GM12878 (cell line): ENCODE measurements at regions not wholly inside any gene's neighbourhood (a gene's known extent, or its start where the extent isn't known, plus 50 kb on each side); places are given as distances from the start of the nearest gene placed in this dataset.

ENCODE experiments used
- ATAC-seq: fragments of 200-7000 bp; cut with Tn5 transposase; 3 replicates; pipeline ENCODE4 v1.9.1; 2020; ENCODE audit warnings: mild to moderate bottlenecking, moderate library complexity
- BruUV-seq: library from RNA; stranded (reverse); fragments of 400-500 nt; replicated peaks from 2 replicates; lab custom pipeline; 2021; lab: Mats Ljungman, UMichigan
- CTCF ChIA-PET: fragments of 300-600 bp; sonication (Branson Sonifier 250); formaldehyde crosslinking; extraction: SDS; loops from one replicate; lab custom pipeline; 2021; ENCODE audit warnings: inconsistent platforms; lab: Yijun Ruan, JAX
- POLR2A ChIA-PET: fragments of 350-600 bp; formaldehyde crosslinking; extraction: SDS; loops from one replicate; lab custom pipeline; 2021; ENCODE audit warnings: inconsistent platforms; lab: Charles Lee
- RAD21 ChIA-PET: fragments of 300-600 bp; sonication (Branson Sonifier 250); formaldehyde crosslinking; loops from one replicate; lab custom pipeline; 2023; ENCODE audit warnings: antibody characterized with exemption; ENCODE audit not compliant: unreplicated experiment; lab: Charles Lee
- SMC1A ChIA-PET: fragments of 300-600 bp; sonication (Branson Sonifier 250); formaldehyde crosslinking; loops from one replicate; lab custom pipeline; 2023; ENCODE audit not compliant: unreplicated experiment, uncharacterized antibody; lab: Charles Lee
- DNase-seq: peaks from one replicate; pipeline ENCODE4 v3.0.0-alpha.2; 2011; ENCODE audit warnings: low read depth, low spot score
- FAIRE-seq: peaks from 3 replicates; lab custom pipeline; 2011; peaks lifted over from hg19 to GRCh38; lab: Jason Lieb, UNC
- H2AFZ ChIP-seq: 2 replicates; pipeline ENCODE4 v1.6.0; 2011; ENCODE audit warnings: low read depth, low read length, control low read depth; ENCODE audit not compliant: control insufficient read depth
- H3K27ac ChIP-seq: 2 replicates; pipeline ENCODE4 v1.5.1; 2011; ENCODE audit warnings: control low read depth; ENCODE audit not compliant: control insufficient read depth, insufficient read depth
- H3K27me3 ChIP-seq, 2 experiments: replicated peaks in 1 of 2; 2 replicates each; pipeline versions ENCODE4 v1.6.0 to v1.6.1; 2011; ENCODE audit warnings: low read length in 1 of 2; ENCODE audit not compliant: control insufficient read depth in 2 of 2, insufficient read depth in 2 of 2
- H3K36me3 ChIP-seq, 2 experiments: 2 replicates each; pipeline ENCODE4 v1.5.1; 2011; ENCODE audit warnings: low read length in 1 of 2; ENCODE audit not compliant: control insufficient read depth in 2 of 2, insufficient read depth in 2 of 2
- H3K4me1 ChIP-seq: 2 replicates; pipeline ENCODE4 v1.6.1; 2011; ENCODE audit warnings: mild to moderate bottlenecking, low read length, moderate library complexity, mixed read lengths; ENCODE audit not compliant: control insufficient read depth, insufficient read depth
- H3K4me2 ChIP-seq: 2 replicates; pipeline ENCODE4 v1.6.0; 2011; ENCODE audit warnings: control low read depth; ENCODE audit not compliant: control insufficient read depth, insufficient read depth
- H3K4me3 ChIP-seq: fragments of 200-600 bp; sonication (generic); 2 replicates; pipeline ENCODE4 v1.5.1; 2016
- H3K79me2 ChIP-seq: 2 replicates; pipeline ENCODE4 v1.6.0; 2011; ENCODE audit warnings: low read length; ENCODE audit not compliant: control insufficient read depth, insufficient read depth
- H3K9ac ChIP-seq: 2 replicates; pipeline ENCODE4 v1.8.0; 2011; ENCODE audit warnings: low read length, control low read depth, mixed read lengths; ENCODE audit not compliant: control insufficient read depth, insufficient read depth
- H3K9me3 ChIP-seq: replicated peaks from 3 replicates; pipeline ENCODE4 v1.5.1; 2011; ENCODE audit warnings: mild to moderate bottlenecking, low read length; ENCODE audit not compliant: control insufficient read depth, insufficient read depth
- H4K20me1 ChIP-seq: 2 replicates; pipeline ENCODE4 v1.6.0; 2011; ENCODE audit not compliant: control insufficient read depth, insufficient read depth
- BCLAF1 ChIP-seq: fragments of 450-650 bp; IDR thresholded peaks from 2 replicates; pipeline ENCODE4 v1.6.1; 2017; ENCODE audit warnings: antibody characterized with exemption, mild to moderate bottlenecking, moderate library complexity
- GATAD2B ChIP-seq: fragments of 450-650 bp; conservative IDR thresholded peaks from 2 replicates; pipeline ENCODE4 v1.6.1; 2017; ENCODE audit warnings: low read depth, mild to moderate bottlenecking, moderate library complexity
- IKZF1 ChIP-seq: fragments of 450-650 bp; conservative IDR thresholded peaks from 2 replicates; pipeline ENCODE4 v1.6.1; 2017; ENCODE audit warnings: antibody characterized with exemption, mild to moderate bottlenecking
- IRF3 ChIP-seq: fragments of 450-650 bp; IDR thresholded peaks from 2 replicates; pipeline ENCODE4 v1.6.1; 2014; ENCODE audit warnings: mild to moderate bottlenecking
- IRF5 ChIP-seq: fragments of 450-650 bp; IDR thresholded peaks from 2 replicates; pipeline ENCODE4 v1.6.1; 2017; ENCODE audit warnings: borderline replicate concordance
- KDM1A ChIP-seq: fragments of 200-600 bp; sonication (generic); IDR thresholded peaks from 2 replicates; pipeline ENCODE4 v1.6.1; 2016; ENCODE audit warnings: borderline replicate concordance
- MTA2 ChIP-seq: fragments of 450-650 bp; IDR thresholded peaks from 2 replicates; pipeline ENCODE4 v1.6.1; 2016; ENCODE audit warnings: low read depth, mild to moderate bottlenecking, moderate library complexity
- RAD21 ChIP-seq: IDR thresholded peaks from 2 replicates; pipeline ENCODE4 v1.6.1; 2011; ENCODE audit warnings: mild to moderate bottlenecking, low read depth, low read length, moderate library complexity; ENCODE audit not compliant: insufficient read depth
- RBBP5 ChIP-seq: fragments of 200-600 bp; sonication (generic); conservative IDR thresholded peaks from 2 replicates; pipeline ENCODE4 v1.6.1; 2016
- STAT1 ChIP-seq: fragments of 450-650 bp; conservative IDR thresholded peaks from 2 replicates; pipeline ENCODE4 v1.6.1; 2014; ENCODE audit warnings: antibody characterized with exemption, mild to moderate bottlenecking
- TCF7 ChIP-seq: IDR thresholded peaks from 2 replicates; pipeline ENCODE4 v1.6.1; 2014; ENCODE audit warnings: antibody characterized with exemption, borderline replicate concordance
- ZNF274 ChIP-seq: IDR thresholded peaks from one replicate; pipeline ENCODE4 v1.8.0; 2011; ENCODE audit not compliant: insufficient read length, insufficient read depth
- ZNF687 ChIP-seq: fragments of 450-650 bp; IDR thresholded peaks from 2 replicates; pipeline ENCODE4 v1.6.1; 2017; ENCODE audit warnings: mild to moderate bottlenecking, moderate library complexity
- WGBS: methylation state at CpG from one replicate; pipeline ENCODE4 v1.1.6; 2016; ENCODE audit warnings: low lambda C conversion rate; ENCODE audit not compliant: insufficient replicate concordance, insufficient coverage; ENCODE audit errors: missing lambda C conversion rate; 5-methylcytosine and 5-hydroxymethylcytosine counted together
- in situ Hi-C: fragments of 300-500 bp; cut with MboI; formaldehyde crosslinking; loops from 9 replicates; pipeline ENCODE4 v1.14.3; 2018; ENCODE audit warnings: mixed read lengths
- intact Hi-C: fragments of 100-400 bp; cut with micrococcal nuclease; formaldehyde crosslinking; loops from one replicate; pipeline ENCODE4 v1.14.2; 2022; ENCODE audit not compliant: unreplicated experiment

- TF ChIP-seq TCF7 (no peak), IRF3 (no peak), ZNF274 (no peak), STAT1 (no peak), KDM1A (no peak), RAD21 (no peak)
These were observed 101.7 kb upstream of the FST start (continued) for GRCh38 chr5:53378590-53379247.

GRCh38 chr5:53386341-53386740 is 94.1 kb upstream of the FST start:
- POLR2A ChIA-PET = no interaction called here
- DNase-seq = no peak
- Histone ChIP-seq H3K27me3 (no peaks in the 10 kb centered on the region), H3K27ac (no peak overlapping the region), H2AFZ (no peak overlapping the region)
- RAD21 ChIA-PET = no interaction called here
- FAIRE-seq = no peak
- CTCF ChIA-PET = no interaction called here
- TF ChIP-seq IKZF1 (no peak), GATAD2B (no peak), IRF5 (no peak), RBBP5 (no peak), BCLAF1 (no peak), ZNF687 (no peak), MTA2 (no peak)
- TF ChIP-seq, all 136 proteins: peak for 0
- Histone ChIP-seq H3K9ac (no peak overlapping the region), H3K79me2 (no peaks in the 10 kb centered on the region), H3K9me3 (no peaks in the 10 kb centered on the region), H3K4me1 (no peaks in the 10 kb centered on the region), H3K36me3 (no peaks in the 10 kb centered on the region), H3K4me2 (no peak overlapping the region), H4K20me1 (no peaks in the 10 kb centered on the region), H3K4me3 (no peak overlapping the region)
- 35% methylated on average over 3 of the region's 3 CpGs for WGBS
- in situ Hi-C loops = no loop called here
- no TSS peak for BruUV-seq
- SMC1A ChIA-PET = interaction anchor here (0.9 kb wide), 1 partner anchor 7 kb away, joined by 3 read pairs; no protein-coding TSS in a partner anchor
- intact Hi-C loops = no loop called here
- ATAC-seq = no peak
